HCT116 (cell line): ENCODE measurements at regions not wholly inside any gene's neighbourhood (a gene's known extent, or its start where the extent isn't known, plus 50 kb on each side); places are given as distances from the start of the nearest gene placed in this dataset.

ENCODE experiments used
- ATAC-seq: fragments of 200-7000 bp; cut with Tn5 transposase; 2 replicates; pipeline ENCODE4 v1.9.1; 2020; ENCODE audit warnings: mild to moderate bottlenecking, moderate library complexity
- BruUV-seq: library from RNA; stranded (reverse); fragments of 400-500 nt; replicated peaks from 2 replicates; lab custom pipeline; 2021; lab: Mats Ljungman, UMichigan
- CTCF ChIA-PET: fragments of 300-600 bp; sonication (Branson Sonifier 250); formaldehyde crosslinking; loops from one replicate; lab custom pipeline; 2021; ENCODE audit warnings: antibody characterized with exemption; lab: Charles Lee
- POLR2A ChIA-PET: fragments of 300-600, 350-600 bp; sonication (Branson Sonifier 250); formaldehyde crosslinking; loops from one replicate; lab custom pipeline; 2021; ENCODE audit warnings: antibody characterized with exemption; lab: Charles Lee
- RAD21 ChIA-PET, 2 experiments: fragments of 300-600 bp; sonication (Branson Sonifier 250); formaldehyde crosslinking; loops; one replicate each; lab custom pipeline; 2023; ENCODE audit warnings: low total read pairs in 2 of 2; ENCODE audit not compliant: uncharacterized antibody in 2 of 2, unreplicated experiment in 2 of 2, low non-redundant PET in 1 of 2; lab: Charles Lee
- DNase-seq: peaks from one replicate; pipeline ENCODE4 v3.0.0-alpha.2; 2010; ENCODE audit warnings: low read depth, low spot score
- H2AFZ ChIP-seq: fragments of 200-600 bp; shearing (Covaris generic), sonication (generic); 2 replicates; pipeline ENCODE4 v1.6.1; 2017; ENCODE audit warnings: low read depth, mixed run types, mixed read lengths, antibody characterized with exemption, low read length; ENCODE audit not compliant: poor library complexity, severe bottlenecking
- H3K27ac ChIP-seq: 2 replicates; pipeline ENCODE4 v1.5.1; 2012; ENCODE audit warnings: low read depth, low read length
- H3K27me3 ChIP-seq: fragments of 200-600 bp; sonication (generic); 2 replicates; pipeline ENCODE4 v1.6.1; 2016; ENCODE audit warnings: mixed run types, low read length, mixed read lengths; ENCODE audit not compliant: insufficient read depth
- H3K36me3 ChIP-seq, 2 experiments: fragments of 200-500 bp in 1 of 2; fragments of 200-600 bp in 1 of 2; sonication (Bioruptor generic) in 1 of 2; sonication (generic) in 1 of 2; 2 replicates each; pipeline versions ENCODE4 v1.5.1 to v1.6.1; 2014 to 2016; ENCODE audit warnings: low read length in 2 of 2, inconsistent platforms in 1 of 2, mixed read lengths in 1 of 2, mixed run types in 1 of 2; ENCODE audit not compliant: insufficient read depth in 2 of 2, control insufficient read depth in 1 of 2
- H3K4me1 ChIP-seq, 2 experiments: fragments of 200-600 bp in 1 of 2; sonication (generic) in 1 of 2; 2 replicates each; pipeline versions ENCODE4 v1.5.1 to v1.6.1; 2012 to 2017; ENCODE audit warnings: low read length in 2 of 2, inconsistent platforms in 1 of 2, mild to moderate bottlenecking in 1 of 2, mixed read lengths in 1 of 2, mixed run types in 1 of 2, moderate library complexity in 1 of 2; ENCODE audit not compliant: insufficient read depth in 2 of 2, control insufficient read depth in 1 of 2
- H3K4me2 ChIP-seq: fragments of 200-600 bp; sonication (generic); 2 replicates; pipeline ENCODE4 v1.6.1; 2017; ENCODE audit warnings: mixed run types, low read length, mixed read lengths
- H3K4me3 ChIP-seq, 2 experiments: fragments of 200-600 bp in 1 of 2; sonication (generic) in 1 of 2; replicated peaks in 1 of 2; 2 replicates each; pipeline ENCODE4 v1.5.1; 2011 to 2016; ENCODE audit warnings: low read length in 2 of 2, control low read depth in 1 of 2, low read depth in 1 of 2, mild to moderate bottlenecking in 1 of 2, mixed read lengths in 1 of 2, mixed run types in 1 of 2
- H3K79me2 ChIP-seq: fragments of 200-600 bp; sonication (generic); 2 replicates; pipeline ENCODE4 v1.6.1; 2017; ENCODE audit warnings: mild to moderate bottlenecking, mixed run types, low read length, moderate library complexity, mixed read lengths; ENCODE audit not compliant: insufficient read depth
- H3K9ac ChIP-seq: fragments of 200-600 bp; sonication (generic); 2 replicates; pipeline ENCODE4 v1.6.1; 2016; ENCODE audit warnings: low read length, mixed read lengths
- H3K9me2 ChIP-seq: fragments of 200-600 bp; sonication (generic), shearing (Covaris generic); 2 replicates; pipeline ENCODE4 v1.6.1; 2017; ENCODE audit warnings: mixed run types, mild to moderate bottlenecking, moderate library complexity; ENCODE audit not compliant: insufficient read depth
- H3K9me3 ChIP-seq, 2 experiments: fragments of 200-500 bp in 1 of 2; fragments of 200-600 bp in 1 of 2; sonication (Bioruptor generic) in 1 of 2; sonication (generic) in 1 of 2; 2 replicates each; pipeline ENCODE4 v1.6.1; 2014 to 2017; ENCODE audit warnings: low read length in 2 of 2, mixed read lengths in 2 of 2, inconsistent platforms in 1 of 2, low read depth in 1 of 2, mild to moderate bottlenecking in 1 of 2, mixed run types in 1 of 2, moderate library complexity in 1 of 2; ENCODE audit not compliant: control insufficient read depth in 1 of 2, insufficient read depth in 1 of 2
- H4K20me1 ChIP-seq: fragments of 200-600 bp; sonication (generic), shearing (Covaris generic); 2 replicates; pipeline ENCODE4 v1.6.1; 2017; ENCODE audit warnings: mixed run types, mild to moderate bottlenecking, moderate library complexity; ENCODE audit not compliant: insufficient read depth
- ATF3 ChIP-seq: IDR thresholded peaks from 2 replicates; pipeline ENCODE4 v1.6.1; 2012
- CBX3 ChIP-seq: IDR thresholded peaks from 2 replicates; pipeline ENCODE4 v1.6.1; 2012; ENCODE audit warnings: low read depth
- CEBPB ChIP-seq: IDR thresholded peaks from 2 replicates; pipeline ENCODE4 v1.6.1; 2012; ENCODE audit warnings: low read depth
- CTCF ChIP-seq, 3 experiments: fragments of 200-600 bp in 1 of 3; sonication (generic) in 1 of 3; IDR thresholded peaks in 2 of 3; conservative IDR thresholded peaks in 1 of 3; 2 replicates each; pipeline ENCODE4 v1.5.1; 2012 to 2017; ENCODE audit warnings: low read depth in 2 of 3, low read length in 2 of 3, antibody characterized with exemption in 1 of 3, borderline replicate concordance in 1 of 3, control low read depth in 1 of 3, mild to moderate bottlenecking in 1 of 3, mixed read lengths in 1 of 3, mixed run types in 1 of 3, moderate library complexity in 1 of 3; ENCODE audit not compliant: insufficient read depth in 1 of 3
- EGR1 ChIP-seq: IDR thresholded peaks from 2 replicates; pipeline ENCODE4 v1.6.1; 2012; ENCODE audit warnings: low read depth
- EZH2phosphoT487 ChIP-seq: fragments of 200-600 bp; IDR thresholded peaks from 2 replicates; pipeline ENCODE4 v1.6.1; 2018; ENCODE audit warnings: antibody characterized with exemption, borderline replicate concordance
- FOSL1 ChIP-seq: IDR thresholded peaks from 2 replicates; pipeline ENCODE4 v1.6.1; 2012; ENCODE audit warnings: low read depth
- JUND ChIP-seq: IDR thresholded peaks from 2 replicates; pipeline ENCODE4 v1.6.1; 2012
- POLR2A ChIP-seq: IDR thresholded peaks from 2 replicates; pipeline ENCODE4 v1.7.0; 2011; ENCODE audit warnings: borderline replicate concordance; ENCODE audit not compliant: insufficient read depth, insufficient read length; ENCODE audit errors: extremely low read depth
- POLR2AphosphoS5 ChIP-seq: IDR thresholded peaks from 2 replicates; pipeline ENCODE4 v1.6.1; 2011; ENCODE audit warnings: mild to moderate bottlenecking, low read depth, low read length, moderate library complexity
- RAD21 ChIP-seq: IDR thresholded peaks from 2 replicates; pipeline ENCODE4 v1.6.1; 2012; ENCODE audit warnings: low read depth, mild to moderate bottlenecking
- SP1 ChIP-seq: IDR thresholded peaks from 2 replicates; pipeline ENCODE4 v1.6.1; 2012; ENCODE audit warnings: low read depth
- SRF ChIP-seq: IDR thresholded peaks from 2 replicates; pipeline ENCODE4 v1.6.1; 2012; ENCODE audit warnings: low read depth
- TCF7L2 ChIP-seq: IDR thresholded peaks from 2 replicates; pipeline ENCODE4 v1.7.0; 2011; ENCODE audit warnings: borderline replicate concordance, inconsistent platforms; ENCODE audit not compliant: insufficient read depth, insufficient read length; ENCODE audit errors: extremely low read depth
- YY1 ChIP-seq: IDR thresholded peaks from 2 replicates; pipeline ENCODE4 v1.6.1; 2011; ENCODE audit warnings: low read length, low read depth, moderate library complexity, mild to moderate bottlenecking; ENCODE audit not compliant: insufficient replicate concordance; ENCODE audit errors: extremely low read depth
- ZFX ChIP-seq: fragments of 450-650 bp; IDR thresholded peaks from 2 replicates; pipeline ENCODE4 v1.6.1; 2017
- ZNF274 ChIP-seq: fragments of 200-500 bp; sonication (Bioruptor generic); IDR thresholded peaks from 2 replicates; pipeline ENCODE4 v1.6.1; 2014; ENCODE audit warnings: mild to moderate bottlenecking, low read depth, low read length, inconsistent platforms
- intact Hi-C: fragments of 100-400 bp; cut with micrococcal nuclease; formaldehyde crosslinking; loops from 2 replicates; pipeline ENCODE4 v1.10.0; 2022
- TF ChIP-seq, protein P1 (sequence below): IDR thresholded peaks from 2 replicates; pipeline ENCODE4 v1.6.1; 2012
- TF ChIP-seq, protein P2 (sequence below): IDR thresholded peaks from 2 replicates; pipeline ENCODE4 v1.6.1; 2011; ENCODE audit warnings: mild to moderate bottlenecking, low read length, moderate library complexity; ENCODE audit not compliant: insufficient replicate concordance; ENCODE audit errors: extremely low read depth

DNA sequence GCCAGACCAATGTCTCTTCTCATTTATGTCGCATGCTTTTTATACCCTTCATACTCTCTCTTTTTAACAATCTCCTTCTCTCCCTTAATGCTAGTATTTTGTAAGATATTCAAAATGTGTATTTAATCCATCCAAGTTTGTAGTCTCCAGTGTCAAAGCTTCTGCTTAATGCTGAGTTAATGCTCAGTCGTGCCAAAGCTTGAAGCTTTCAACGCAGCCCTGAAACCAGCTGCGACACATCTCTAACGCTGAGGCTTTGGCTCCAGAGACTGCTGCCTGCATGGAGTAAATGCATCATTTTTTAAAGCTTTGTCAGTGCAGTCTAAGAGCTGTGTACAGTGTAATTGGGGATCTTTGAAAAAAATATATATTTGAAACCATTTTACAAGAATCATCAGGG is 2108.8 kb upstream of the PIK3C3 start (continued):
- TF ChIP-seq POLR2AphosphoS5 = no peak
- no peak for TF ChIP-seq RAD21
- TF ChIP-seq FOSL1 = no peak

- H3K4me3 ChIP-seq = no peak overlapping the region
- BruUV-seq = no TSS peak
- no peaks in the 10 kb centered on the region for H4K20me1 ChIP-seq
- H3K9me3 ChIP-seq = no peaks in the 10 kb centered on the region
- peaks cover 0 to 10% of the 10 kb centered on the region in 2 experiments; a peak in 1 of 4 replicates for H3K4me1 ChIP-seq
- ATAC-seq = no peak
- TF ChIP-seq POLR2AphosphoS5 = no peak
- no peak for TF ChIP-seq EGR1
- TF ChIP-seq SP1 = no peak
- no peak for TF ChIP-seq TCF7L2
- TF ChIP-seq ZNF274 = no peak
- TF ChIP-seq CEBPB = no peak
- TF ChIP-seq ZFX = no peak
- TF ChIP-seq JUND = no peak
- TF ChIP-seq, protein P1, sequence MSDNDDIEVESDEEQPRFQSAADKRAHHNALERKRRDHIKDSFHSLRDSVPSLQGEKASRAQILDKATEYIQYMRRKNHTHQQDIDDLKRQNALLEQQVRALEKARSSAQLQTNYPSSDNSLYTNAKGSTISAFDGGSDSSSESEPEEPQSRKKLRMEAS = no peak
- no peak for TF ChIP-seq FOSL1
- TF ChIP-seq, protein P2, sequence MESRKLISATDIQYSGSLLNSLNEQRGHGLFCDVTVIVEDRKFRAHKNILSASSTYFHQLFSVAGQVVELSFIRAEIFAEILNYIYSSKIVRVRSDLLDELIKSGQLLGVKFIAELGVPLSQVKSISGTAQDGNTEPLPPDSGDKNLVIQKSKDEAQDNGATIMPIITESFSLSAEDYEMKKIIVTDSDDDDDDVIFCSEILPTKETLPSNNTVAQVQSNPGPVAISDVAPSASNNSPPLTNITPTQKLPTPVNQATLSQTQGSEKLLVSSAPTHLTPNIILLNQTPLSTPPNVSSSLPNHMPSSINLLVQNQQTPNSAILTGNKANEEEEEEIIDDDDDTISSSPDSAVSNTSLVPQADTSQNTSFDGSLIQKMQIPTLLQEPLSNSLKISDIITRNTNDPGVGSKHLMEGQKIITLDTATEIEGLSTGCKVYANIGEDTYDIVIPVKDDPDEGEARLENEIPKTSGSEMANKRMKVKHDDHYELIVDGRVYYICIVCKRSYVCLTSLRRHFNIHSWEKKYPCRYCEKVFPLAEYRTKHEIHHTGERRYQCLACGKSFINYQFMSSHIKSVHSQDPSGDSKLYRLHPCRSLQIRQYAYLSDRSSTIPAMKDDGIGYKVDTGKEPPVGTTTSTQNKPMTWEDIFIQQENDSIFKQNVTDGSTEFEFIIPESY = no peak
- no peak for TF ChIP-seq RAD21
- TF ChIP-seq EZH2phosphoT487 = no peak
- TF ChIP-seq CTCF (IDR thresholded peaks at IDR 0.05 in 2 of 3, conservative IDR thresholded peaks at IDR 0.05 in 1 of 3; ENCODE audit: borderline replicate concordance in 1 of 3, insufficient read depth in 1 of 3, low read depth in 2 of 3, low read length in 2 of 3) = no peak
- TF ChIP-seq CBX3 = no peak
- TF ChIP-seq POLR2A = no peak
- no peak for TF ChIP-seq YY1
- no peak for TF ChIP-seq SRF
- no peak for TF ChIP-seq ATF3
- CTCF ChIA-PET = no interaction called here
- no peak overlapping the region for H3K27ac ChIP-seq
- no peaks in the 10 kb centered on the region for H3K79me2 ChIP-seq
- H3K27me3 ChIP-seq = no peaks in the 10 kb centered on the region
- H3K9me2 ChIP-seq = no peaks in the 10 kb centered on the region
- intact Hi-C loops = no loop called here
- POLR2A ChIA-PET = no interaction called here
- no peak for DNase-seq
- H3K4me2 ChIP-seq = no peak overlapping the region
- no peak overlapping the region for H2AFZ ChIP-seq
- no peaks in the 10 kb centered on the region for H3K36me3 ChIP-seq
- no peak overlapping the region for H3K9ac ChIP-seq
- RAD21 ChIA-PET = no interaction called here
Measured at GRCh38 chr18:39845631-39846030, 2109.4 kb upstream of the PIK3C3 start.
